HEK293 (cell line): ENCODE measurements at regions not wholly inside any gene's neighbourhood (a gene's known extent, or its start where the extent isn't known, plus 50 kb on each side); places are given as distances from the start of the nearest gene placed in this dataset.

ENCODE experiments used
- KLF10 ChIP-seq: fragments of 450-650 bp; IDR thresholded peaks from 2 replicates; pipeline ENCODE4 v1.5.1; 2018; ENCODE audit warnings: missing biosample characterization, mild to moderate bottlenecking, missing genetic modification characterization
- KLF16 ChIP-seq: fragments of 450-650 bp; formaldehyde crosslinking; IDR thresholded peaks from 2 replicates; pipeline ENCODE4 v1.5.1; 2017; ENCODE audit warnings: missing biosample characterization, missing genetic modification characterization
- KLF9 ChIP-seq: fragments of 450-650 bp; formaldehyde crosslinking; IDR thresholded peaks from 2 replicates; pipeline ENCODE4 v1.5.1; 2016; ENCODE audit warnings: missing biosample characterization, missing genetic modification characterization, low read depth
- MZF1 ChIP-seq: fragments of 450-650 bp; formaldehyde crosslinking; IDR thresholded peaks from 2 replicates; pipeline ENCODE4 v1.5.1; 2017; ENCODE audit warnings: missing biosample characterization, missing genetic modification characterization, borderline replicate concordance
- REPIN1 ChIP-seq: fragments of 450-650 bp; formaldehyde crosslinking; IDR thresholded peaks from 2 replicates; pipeline ENCODE4 v1.5.1; 2017; ENCODE audit warnings: missing biosample characterization, missing genetic modification characterization, low read depth
- SCRT1 ChIP-seq: fragments of 450-650 bp; formaldehyde crosslinking; IDR thresholded peaks from 2 replicates; pipeline ENCODE4 v1.5.1; 2016; ENCODE audit warnings: missing biosample characterization, missing genetic modification characterization, borderline replicate concordance
- YY1 ChIP-seq: fragments of 450-650 bp; formaldehyde crosslinking; IDR thresholded peaks from 2 replicates; pipeline ENCODE4 v1.5.1; 2018; ENCODE audit warnings: missing biosample characterization, missing genetic modification characterization
- ZBTB20 ChIP-seq: fragments of 450-650 bp; formaldehyde crosslinking; IDR thresholded peaks from 2 replicates; pipeline ENCODE4 v1.5.1; 2016; ENCODE audit warnings: missing biosample characterization, missing genetic modification characterization
- ZBTB21 ChIP-seq: fragments of 450-650 bp; formaldehyde crosslinking; IDR thresholded peaks from 2 replicates; pipeline ENCODE4 v1.5.1; 2017; ENCODE audit warnings: missing biosample characterization, missing genetic modification characterization
- ZIC2 ChIP-seq: fragments of 450-650 bp; formaldehyde crosslinking; IDR thresholded peaks from 2 replicates; pipeline ENCODE4 v1.5.1; 2016; ENCODE audit warnings: missing biosample characterization, missing genetic modification characterization
- ZNF10 ChIP-seq: fragments of 450-650 bp; formaldehyde crosslinking; IDR thresholded peaks from 2 replicates; pipeline ENCODE4 v1.5.1; 2017; ENCODE audit warnings: missing biosample characterization, missing genetic modification characterization
- ZNF146 ChIP-seq: fragments of 450-650 bp; formaldehyde crosslinking; IDR thresholded peaks from 2 replicates; pipeline ENCODE4 v1.5.1; 2016; ENCODE audit warnings: missing biosample characterization, missing genetic modification characterization
- ZNF184 ChIP-seq: fragments of 450-650 bp; IDR thresholded peaks from 2 replicates; pipeline ENCODE4 v1.5.1; 2018; ENCODE audit warnings: missing biosample characterization, mild to moderate bottlenecking, missing genetic modification characterization
- ZNF202 ChIP-seq: fragments of 450-650 bp; formaldehyde crosslinking; IDR thresholded peaks from 2 replicates; pipeline ENCODE4 v1.5.1; 2016; ENCODE audit warnings: missing biosample characterization, missing genetic modification characterization, borderline replicate concordance
- ZNF211 ChIP-seq: fragments of 450-650 bp; formaldehyde crosslinking; IDR thresholded peaks from 2 replicates; pipeline ENCODE4 v1.5.1; 2016; ENCODE audit warnings: low read depth, missing biosample characterization, missing genetic modification characterization
- ZNF239 ChIP-seq: fragments of 450-650 bp; formaldehyde crosslinking; IDR thresholded peaks from 2 replicates; pipeline ENCODE4 v1.5.1; 2016; ENCODE audit warnings: missing biosample characterization, missing genetic modification characterization
- ZNF324 ChIP-seq: fragments of 450-650 bp; formaldehyde crosslinking; IDR thresholded peaks from 2 replicates; pipeline ENCODE4 v1.5.1; 2016; ENCODE audit warnings: missing biosample characterization, missing genetic modification characterization
- ZNF354C ChIP-seq: fragments of 450-650 bp; formaldehyde crosslinking; IDR thresholded peaks from 2 replicates; pipeline ENCODE4 v1.5.1; 2016; ENCODE audit warnings: missing biosample characterization, missing genetic modification characterization, low read depth, borderline replicate concordance
- ZNF404 ChIP-seq: fragments of 450-650 bp; formaldehyde crosslinking; IDR thresholded peaks from 2 replicates; pipeline ENCODE4 v1.5.1; 2017; ENCODE audit warnings: missing biosample characterization, missing genetic modification characterization
- ZNF426 ChIP-seq: fragments of 450-650 bp; formaldehyde crosslinking; IDR thresholded peaks from 2 replicates; pipeline ENCODE4 v1.5.1; 2017; ENCODE audit warnings: missing biosample characterization, missing genetic modification characterization, mild to moderate bottlenecking, inconsistent platforms, moderate library complexity
- ZNF510 ChIP-seq: fragments of 450-650 bp; formaldehyde crosslinking; IDR thresholded peaks from 2 replicates; pipeline ENCODE4 v1.5.1; 2018; ENCODE audit warnings: mild to moderate bottlenecking, missing genetic modification characterization, missing biosample characterization; ENCODE audit not compliant: insufficient replicate concordance
- ZNF521 ChIP-seq: fragments of 450-650 bp; formaldehyde crosslinking; IDR thresholded peaks from 2 replicates; pipeline ENCODE4 v1.5.1; 2017; ENCODE audit warnings: missing biosample characterization, mild to moderate bottlenecking, missing genetic modification characterization
- ZNF555 ChIP-seq: fragments of 450-650 bp; formaldehyde crosslinking; conservative IDR thresholded peaks from 2 replicates; pipeline ENCODE4 v1.5.1; 2017; ENCODE audit warnings: missing biosample characterization, mild to moderate bottlenecking, missing genetic modification characterization, inconsistent platforms
- ZNF629 ChIP-seq: fragments of 450-650 bp; formaldehyde crosslinking; IDR thresholded peaks from 2 replicates; pipeline ENCODE4 v1.5.1; 2017; ENCODE audit warnings: missing biosample characterization, missing genetic modification characterization
- ZNF747 ChIP-seq: fragments of 450-650 bp; formaldehyde crosslinking; IDR thresholded peaks from 2 replicates; pipeline ENCODE4 v1.5.1; 2016; ENCODE audit warnings: missing biosample characterization, missing genetic modification characterization
- ZNF776 ChIP-seq: fragments of 450-650 bp; formaldehyde crosslinking; IDR thresholded peaks from 2 replicates; pipeline ENCODE4 v1.5.0; 2017; ENCODE audit warnings: missing biosample characterization, missing genetic modification characterization, borderline replicate concordance
- ZSCAN4 ChIP-seq: fragments of 450-650 bp; formaldehyde crosslinking; IDR thresholded peaks from 2 replicates; pipeline ENCODE4 v1.5.1; 2017; ENCODE audit warnings: missing biosample characterization, missing genetic modification characterization
- TF ChIP-seq, protein P1 (sequence below): fragments of 450-650 bp; formaldehyde crosslinking; IDR thresholded peaks from 2 replicates; pipeline ENCODE4 v1.5.1; 2016; ENCODE audit warnings: missing biosample characterization, missing genetic modification characterization
- TF ChIP-seq, protein P2 (sequence below): fragments of 450-650 bp; formaldehyde crosslinking; IDR thresholded peaks from 2 replicates; pipeline ENCODE4 v1.5.1; 2016; ENCODE audit warnings: missing biosample characterization, missing genetic modification characterization, borderline replicate concordance
- TF ChIP-seq, protein P3 (sequence below): fragments of 450-650 bp; IDR thresholded peaks from 2 replicates; pipeline ENCODE4 v1.5.1; 2018; ENCODE audit warnings: missing biosample characterization, mild to moderate bottlenecking, missing genetic modification characterization
- TF ChIP-seq, protein P4 (sequence below): fragments of 450-650 bp; formaldehyde crosslinking; IDR thresholded peaks from 2 replicates; pipeline ENCODE4 v1.5.1; 2016; ENCODE audit warnings: missing biosample characterization, missing genetic modification characterization

- TF ChIP-seq SCRT1 (tag by site-specific recombination) (0 out of 2 replicates have a peak, but pooled peaks have one; percentile 20), ZNF510 (tag by site-specific recombination) (no peak), ZBTB20 (no peak), ZNF776 (tag by site-specific recombination) (no peak), MZF1 (tag by site-specific recombination) (no peak), ZNF10 (tag by site-specific recombination) (no peak), ZNF426 (no peak), ZNF354C (no peak), KLF9 (no peak), REPIN1 (tag by site-specific recombination) (no peak), ZIC2 (tag by site-specific recombination) (no peak), YY1 (no peak), ZNF521 (tag by site-specific recombination) (no peak), KLF10 (tag by site-specific recombination) (no peak), ZNF324 (tag by site-specific recombination) (no peak), ZNF629 (tag by site-specific recombination) (no peak), ZNF202 (tag by site-specific recombination) (no peak), ZBTB21 (tag by site-specific recombination) (no peak), ZNF184 (tag by site-specific recombination) (no peak), ZNF146 (tag by site-specific recombination) (no peak), ZNF555 (no peak), ZNF747 (tag by site-specific recombination) (no peak), ZNF404 (no peak), ZSCAN4 (peak; percentile 67), ZNF239 (0 out of 2 replicates have a peak, but pooled peaks have one; percentile 21), ZNF211 (tag by site-specific recombination) (no peak), KLF16 (no peak)
- TF ChIP-seq, protein P1, sequence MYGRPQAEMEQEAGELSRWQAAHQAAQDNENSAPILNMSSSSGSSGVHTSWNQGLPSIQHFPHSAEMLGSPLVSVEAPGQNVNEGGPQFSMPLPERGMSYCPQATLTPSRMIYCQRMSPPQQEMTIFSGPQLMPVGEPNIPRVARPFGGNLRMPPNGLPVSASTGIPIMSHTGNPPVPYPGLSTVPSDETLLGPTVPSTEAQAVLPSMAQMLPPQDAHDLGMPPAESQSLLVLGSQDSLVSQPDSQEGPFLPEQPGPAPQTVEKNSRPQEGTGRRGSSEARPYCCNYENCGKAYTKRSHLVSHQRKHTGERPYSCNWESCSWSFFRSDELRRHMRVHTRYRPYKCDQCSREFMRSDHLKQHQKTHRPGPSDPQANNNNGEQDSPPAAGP (tag by site-specific recombination), result peak; percentile 35; the same call in 1 of the 2 replicates
- TF ChIP-seq, protein P2, sequence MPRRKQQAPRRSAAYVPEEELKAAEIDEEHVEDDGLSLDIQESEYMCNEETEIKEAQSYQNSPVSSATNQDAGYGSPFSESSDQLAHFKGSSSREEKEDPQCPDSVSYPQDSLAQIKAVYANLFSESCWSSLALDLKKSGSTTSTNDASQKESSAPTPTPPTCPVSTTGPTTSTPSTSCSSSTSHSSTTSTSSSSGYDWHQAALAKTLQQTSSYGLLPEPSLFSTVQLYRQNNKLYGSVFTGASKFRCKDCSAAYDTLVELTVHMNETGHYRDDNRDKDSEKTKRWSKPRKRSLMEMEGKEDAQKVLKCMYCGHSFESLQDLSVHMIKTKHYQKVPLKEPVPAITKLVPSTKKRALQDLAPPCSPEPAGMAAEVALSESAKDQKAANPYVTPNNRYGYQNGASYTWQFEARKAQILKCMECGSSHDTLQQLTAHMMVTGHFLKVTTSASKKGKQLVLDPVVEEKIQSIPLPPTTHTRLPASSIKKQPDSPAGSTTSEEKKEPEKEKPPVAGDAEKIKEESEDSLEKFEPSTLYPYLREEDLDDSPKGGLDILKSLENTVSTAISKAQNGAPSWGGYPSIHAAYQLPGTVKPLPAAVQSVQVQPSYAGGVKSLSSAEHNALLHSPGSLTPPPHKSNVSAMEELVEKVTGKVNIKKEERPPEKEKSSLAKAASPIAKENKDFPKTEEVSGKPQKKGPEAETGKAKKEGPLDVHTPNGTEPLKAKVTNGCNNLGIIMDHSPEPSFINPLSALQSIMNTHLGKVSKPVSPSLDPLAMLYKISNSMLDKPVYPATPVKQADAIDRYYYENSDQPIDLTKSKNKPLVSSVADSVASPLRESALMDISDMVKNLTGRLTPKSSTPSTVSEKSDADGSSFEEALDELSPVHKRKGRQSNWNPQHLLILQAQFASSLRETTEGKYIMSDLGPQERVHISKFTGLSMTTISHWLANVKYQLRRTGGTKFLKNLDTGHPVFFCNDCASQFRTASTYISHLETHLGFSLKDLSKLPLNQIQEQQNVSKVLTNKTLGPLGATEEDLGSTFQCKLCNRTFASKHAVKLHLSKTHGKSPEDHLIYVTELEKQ (tag by site-specific recombination), result no peak
- TF ChIP-seq, protein P3, sequence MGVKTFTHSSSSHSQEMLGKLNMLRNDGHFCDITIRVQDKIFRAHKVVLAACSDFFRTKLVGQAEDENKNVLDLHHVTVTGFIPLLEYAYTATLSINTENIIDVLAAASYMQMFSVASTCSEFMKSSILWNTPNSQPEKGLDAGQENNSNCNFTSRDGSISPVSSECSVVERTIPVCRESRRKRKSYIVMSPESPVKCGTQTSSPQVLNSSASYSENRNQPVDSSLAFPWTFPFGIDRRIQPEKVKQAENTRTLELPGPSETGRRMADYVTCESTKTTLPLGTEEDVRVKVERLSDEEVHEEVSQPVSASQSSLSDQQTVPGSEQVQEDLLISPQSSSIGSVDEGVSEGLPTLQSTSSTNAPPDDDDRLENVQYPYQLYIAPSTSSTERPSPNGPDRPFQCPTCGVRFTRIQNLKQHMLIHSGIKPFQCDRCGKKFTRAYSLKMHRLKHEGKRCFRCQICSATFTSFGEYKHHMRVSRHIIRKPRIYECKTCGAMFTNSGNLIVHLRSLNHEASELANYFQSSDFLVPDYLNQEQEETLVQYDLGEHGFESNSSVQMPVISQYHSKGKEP (tag by site-specific recombination), result no peak
- TF ChIP-seq, protein P4, sequence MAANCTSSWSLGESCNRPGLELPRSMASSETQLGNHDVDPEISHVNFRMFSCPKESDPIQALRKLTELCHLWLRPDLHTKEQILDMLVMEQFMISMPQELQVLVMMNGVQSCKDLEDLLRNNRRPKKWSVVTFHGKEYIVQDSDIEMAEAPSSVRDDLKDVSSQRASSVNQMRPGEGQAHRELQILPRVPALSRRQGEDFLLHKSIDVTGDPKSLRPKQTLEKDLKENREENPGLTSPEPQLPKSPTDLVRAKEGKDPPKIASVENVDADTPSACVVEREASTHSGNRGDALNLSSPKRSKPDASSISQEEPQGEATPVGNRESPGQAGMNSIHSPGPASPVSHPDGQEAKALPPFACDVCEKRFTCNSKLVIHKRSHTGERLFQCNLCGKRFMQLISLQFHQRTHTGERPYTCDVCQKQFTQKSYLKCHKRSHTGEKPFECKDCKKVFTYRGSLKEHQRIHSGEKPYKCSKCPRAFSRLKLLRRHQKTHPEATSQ, result no peak
Measured at GRCh38 chr4:38243388-38244053, 283.3 kb downstream of the PTTG2 start (continued).
